PC-3 (cell line): ENCODE measurements at regions not wholly inside any gene's neighbourhood (a gene's known extent, or its start where the extent isn't known, plus 50 kb on each side); places are given as distances from the start of the nearest gene placed in this dataset.

Experiments used
- ATAC-seq: fragments of 200-7000 bp; cut with Tn5 transposase; 2 replicates; pipeline ENCODE4 v1.9.1; 2020; ENCODE audit warnings: mild to moderate bottlenecking, moderate library complexity
- BruUV-seq: library from RNA; stranded (reverse); fragments of 400-500 nt; replicated peaks from 2 replicates; lab custom pipeline; 2021; lab: Mats Ljungman, UMichigan
- CTCF ChIA-PET: fragments of 300-600 bp; sonication (Branson Sonifier 250); formaldehyde crosslinking; loops from one replicate; lab custom pipeline; 2022; ENCODE audit warnings: antibody characterized with exemption; lab: Charles Lee
- POLR2A ChIA-PET: fragments of 300-600 bp; sonication (Branson Sonifier 250); formaldehyde crosslinking; loops from one replicate; lab custom pipeline; 2022; ENCODE audit warnings: antibody characterized with exemption; ENCODE audit not compliant: unreplicated experiment; lab: Charles Lee
- DNase-seq: peaks from one replicate; pipeline ENCODE4 v3.0.0-alpha.2; 2015
- H2AFZ ChIP-seq: fragments of 300-600 bp; sonication (generic); 2 replicates; pipeline ENCODE4 v1.6.0; 2016; ENCODE audit warnings: antibody characterized with exemption, low read length
- H3F3A ChIP-seq: fragments of 300-600 bp; sonication (generic); one replicate; pipeline ENCODE4 v1.6.0; 2017; ENCODE audit warnings: antibody characterized with exemption, low read length, control low read depth, mild to moderate bottlenecking; ENCODE audit not compliant: unreplicated experiment
- H3K27ac ChIP-seq: fragments of 300-600 bp; sonication (generic); 2 replicates; pipeline ENCODE4 v1.5.1; 2016; ENCODE audit warnings: mild to moderate bottlenecking, low read length
- H3K27me3 ChIP-seq: fragments of 300-600 bp; sonication (generic); 2 replicates; pipeline ENCODE4 v1.6.1; 2016; ENCODE audit warnings: low read length, mixed read lengths
- H3K36me3 ChIP-seq: fragments of 300-600 bp; sonication (generic); 2 replicates; pipeline ENCODE4 v1.6.1; 2016; ENCODE audit warnings: low read depth, mixed run types, low read length, mixed read lengths
- H3K4me1 ChIP-seq: fragments of 300-600 bp; sonication (generic); 2 replicates; pipeline ENCODE4 v1.5.1; 2016; ENCODE audit warnings: low read length; ENCODE audit not compliant: insufficient read depth
- H3K4me2 ChIP-seq: fragments of 300-600 bp; sonication (generic); 2 replicates; pipeline ENCODE4 v1.6.0; 2016; ENCODE audit warnings: low read length
- H3K4me3 ChIP-seq: fragments of 300-600 bp; sonication (generic); 2 replicates; pipeline ENCODE4 v1.5.1; 2016; ENCODE audit warnings: mild to moderate bottlenecking, low read length, mixed read lengths
- H3K79me2 ChIP-seq: fragments of 300-600 bp; sonication (generic); 2 replicates; pipeline ENCODE4 v1.6.1; 2017; ENCODE audit warnings: low read length, mixed read lengths
- H3K9ac ChIP-seq: fragments of 300-600 bp; sonication (generic); 2 replicates; pipeline ENCODE4 v1.6.0; 2016; ENCODE audit warnings: mild to moderate bottlenecking, low read length
- H3K9me2 ChIP-seq: fragments of 300-600 bp; sonication (generic); replicated peaks from 2 replicates; pipeline ENCODE4 v1.6.1; 2016; ENCODE audit warnings: mixed run types, low read length, mixed read lengths
- H3K9me3 ChIP-seq: fragments of 300-600 bp; sonication (generic); 2 replicates; pipeline ENCODE4 v1.6.1; 2016; ENCODE audit warnings: low read length, mixed read lengths
- H4K20me1 ChIP-seq: fragments of 300-600 bp; sonication (generic); 2 replicates; pipeline ENCODE4 v1.6.1; 2016; ENCODE audit warnings: low read length, mixed read lengths
- CTCF ChIP-seq: fragments of 300-600 bp; sonication (generic); conservative IDR thresholded peaks from 2 replicates; pipeline ENCODE4 v1.5.1; 2017; ENCODE audit warnings: antibody characterized with exemption, low read depth, mild to moderate bottlenecking, low read length
- EZH2 ChIP-seq: fragments of 300-600 bp; sonication (generic); IDR thresholded peaks from one replicate; pipeline ENCODE4 v1.6.1; 2017; ENCODE audit warnings: antibody characterized with exemption, mild to moderate bottlenecking, low read length; ENCODE audit not compliant: unreplicated experiment
- EZH2phosphoT487 ChIP-seq: fragments of 300-600 bp; sonication (generic); IDR thresholded peaks from 2 replicates; pipeline ENCODE4 v1.6.1; 2018; ENCODE audit warnings: mild to moderate bottlenecking, antibody characterized with exemption, low read length, borderline replicate concordance
- intact Hi-C: fragments of 100-400 bp; cut with micrococcal nuclease; formaldehyde crosslinking; loops from 2 replicates; pipeline ENCODE4 v1.9.0; 2023

GRCh38 chr2:160893581-160893980 lies 266.6 kb upstream of the TANK start:
- H3K79me2 ChIP-seq, result no peaks in the 10 kb centered on the region
- H3K36me3 ChIP-seq, result no peaks in the 10 kb centered on the region
- H3K9me3 ChIP-seq, result no peaks in the 10 kb centered on the region
- DNase-seq (no peak), ATAC-seq (no peak)
- H3K9ac ChIP-seq, result no peak overlapping the region
- H3K4me1 ChIP-seq, result no peaks in the 10 kb centered on the region
- no peaks in the 10 kb centered on the region for H3F3A ChIP-seq
- CTCF ChIA-PET, result no interaction called here
- no peak for TF ChIP-seq EZH2phosphoT487
- TF ChIP-seq EZH2, result no peak
- no peak for TF ChIP-seq CTCF
- H2AFZ ChIP-seq, result no peak overlapping the region
- intact Hi-C loops, result no loop called here
- no peaks in the 10 kb centered on the region for H3K27me3 ChIP-seq
- no peak overlapping the region for H3K4me3 ChIP-seq
- no peaks in the 10 kb centered on the region for H3K9me2 ChIP-seq
- POLR2A ChIA-PET, result no interaction called here
- no peak overlapping the region for H3K4me2 ChIP-seq
- no peaks in the 10 kb centered on the region for H4K20me1 ChIP-seq
- no peak overlapping the region for H3K27ac ChIP-seq
- BruUV-seq, result no TSS peak

GRCh38 chr2:160898581-160899307 lies 261.5 kb upstream of the TANK start:
- ATAC-seq (no peak), DNase-seq (no peak)
- BruUV-seq, result no TSS peak
- Histone ChIP-seq H3K27me3 (no peaks in the 10 kb centered on the region), H3K9me2 (no peaks in the 10 kb centered on the region), H3K4me3 (no peak overlapping the region), H3F3A (no peaks in the 10 kb centered on the region), H3K9me3 (no peaks in the 10 kb centered on the region), H3K4me1 (no peaks in the 10 kb centered on the region), H3K79me2 (no peaks in the 10 kb centered on the region), H3K27ac (no peak overlapping the region), H2AFZ (no peak overlapping the region), H4K20me1 (no peaks in the 10 kb centered on the region), H3K4me2 (no peak overlapping the region), H3K9ac (no peak overlapping the region), H3K36me3 (no peaks in the 10 kb centered on the region)
- ChIA-PET POLR2A (no interaction called here), CTCF (no interaction called here)
- intact Hi-C loops, result no loop called here
- TF ChIP-seq EZH2 (no peak), CTCF (no peak), EZH2phosphoT487 (no peak)

GRCh38 chr2:160901613-160902012 lies 258.6 kb upstream of the TANK start:
- intact Hi-C loops, result no loop called here
- no peaks in the 10 kb centered on the region for H4K20me1 ChIP-seq
- H3K9me2 ChIP-seq, result no peaks in the 10 kb centered on the region
- no peaks in the 10 kb centered on the region for H3K36me3 ChIP-seq
- H3F3A ChIP-seq, result no peaks in the 10 kb centered on the region
- H3K27me3 ChIP-seq, result no peaks in the 10 kb centered on the region
- H3K4me3 ChIP-seq, result no peak overlapping the region
- H3K4me1 ChIP-seq, result no peaks in the 10 kb centered on the region
- no peak overlapping the region for H2AFZ ChIP-seq
- H3K27ac ChIP-seq, result no peak overlapping the region
- POLR2A ChIA-PET, result no interaction called here
- no peak for TF ChIP-seq EZH2phosphoT487
- TF ChIP-seq CTCF, result no peak
- no peak for TF ChIP-seq EZH2
- no peaks in the 10 kb centered on the region for H3K9me3 ChIP-seq
- H3K79me2 ChIP-seq, result no peaks in the 10 kb centered on the region
- DNase-seq (no peak), ATAC-seq (no peak)
- CTCF ChIA-PET, result no interaction called here
- BruUV-seq, result no TSS peak
- H3K9ac ChIP-seq, result no peak overlapping the region
- no peak overlapping the region for H3K4me2 ChIP-seq
